ENCODE measurements at regions not wholly inside any gene's neighbourhood (a gene's known extent, or its start where the extent isn't known, plus 50 kb on each side); places are given as distances from the start of the nearest gene placed in this dataset.

GRCh38 chr5:118653183-118653582 is 335.2 kb downstream of the DTWD2 start:
- TF ChIP-seq CTCF (IDR thresholded peaks at IDR 0.05 in 8 of 11, conservative IDR thresholded peaks at IDR 0.05 in 3 of 11) (no peak), POLR2A (IDR thresholded peaks at IDR 0.05) (no peak), POLR2AphosphoS5 (IDR thresholded peaks at IDR 0.05) (no peak)

Measured in spleen (tissue), 7 donors.